GM10248 (cell line): ENCODE measurements at regions not wholly inside any gene's neighbourhood (a gene's known extent, or its start where the extent isn't known, plus 50 kb on each side); places are given as distances from the start of the nearest gene placed in this dataset.
A peak's percentile ranks its signal among the peaks of the same experiment; 100 is the strongest.

ENCODE experiments used
- CTCF ChIA-PET: fragments of 300-600 bp; sonication (Branson Sonifier 250); formaldehyde crosslinking; extraction: SDS; loops from one replicate; lab custom pipeline; 2021; ENCODE audit warnings: antibody characterized with exemption; lab: Yijun Ruan, JAX
- POLR2A ChIA-PET: fragments of 350-650 bp; sonication (Branson Sonifier 250); formaldehyde crosslinking; extraction: SDS; loops from one replicate; lab custom pipeline; 2020; ENCODE audit warnings: antibody characterized with exemption; lab: Yijun Ruan, JAX
- DNase-seq: peaks from one replicate; pipeline ENCODE4 v3.0.0; 2012; ENCODE audit errors: extremely low spot score
- TF ChIP-seq, protein P1 (sequence below): IDR thresholded peaks from 2 replicates; pipeline ENCODE4 v1.5.1; 2012; ENCODE audit warnings: mild to moderate bottlenecking, low read depth; ENCODE audit errors: extremely low read depth, missing control alignments, control extremely low read depth

DNA sequence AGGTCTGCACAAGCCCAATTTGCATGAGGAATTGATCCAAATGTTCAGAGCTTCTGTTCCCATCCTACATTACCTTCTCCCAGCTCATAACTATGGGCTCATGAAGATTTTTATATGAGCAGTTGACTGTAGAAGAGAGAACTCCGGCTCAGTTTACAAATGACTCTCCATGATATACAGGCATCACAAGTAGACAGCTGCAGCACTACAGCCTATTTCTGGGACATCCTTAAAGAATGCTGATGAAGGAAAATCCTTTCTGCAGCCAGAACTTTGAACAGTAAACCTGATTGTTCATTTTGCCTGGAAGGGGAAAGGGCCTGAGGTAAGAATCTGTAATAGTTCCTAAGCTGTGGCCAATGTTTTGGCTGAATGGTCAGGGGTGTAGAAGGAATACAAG is 174.1 kb upstream of the CXCL13 start:
- CTCF ChIA-PET: interaction anchor here (1.1 kb wide), 1 partner anchor 218 kb away, joined by 3 read pairs; no protein-coding TSS in a partner anchor
- POLR2A ChIA-PET: no interaction called here
- TF ChIP-seq, protein P1, sequence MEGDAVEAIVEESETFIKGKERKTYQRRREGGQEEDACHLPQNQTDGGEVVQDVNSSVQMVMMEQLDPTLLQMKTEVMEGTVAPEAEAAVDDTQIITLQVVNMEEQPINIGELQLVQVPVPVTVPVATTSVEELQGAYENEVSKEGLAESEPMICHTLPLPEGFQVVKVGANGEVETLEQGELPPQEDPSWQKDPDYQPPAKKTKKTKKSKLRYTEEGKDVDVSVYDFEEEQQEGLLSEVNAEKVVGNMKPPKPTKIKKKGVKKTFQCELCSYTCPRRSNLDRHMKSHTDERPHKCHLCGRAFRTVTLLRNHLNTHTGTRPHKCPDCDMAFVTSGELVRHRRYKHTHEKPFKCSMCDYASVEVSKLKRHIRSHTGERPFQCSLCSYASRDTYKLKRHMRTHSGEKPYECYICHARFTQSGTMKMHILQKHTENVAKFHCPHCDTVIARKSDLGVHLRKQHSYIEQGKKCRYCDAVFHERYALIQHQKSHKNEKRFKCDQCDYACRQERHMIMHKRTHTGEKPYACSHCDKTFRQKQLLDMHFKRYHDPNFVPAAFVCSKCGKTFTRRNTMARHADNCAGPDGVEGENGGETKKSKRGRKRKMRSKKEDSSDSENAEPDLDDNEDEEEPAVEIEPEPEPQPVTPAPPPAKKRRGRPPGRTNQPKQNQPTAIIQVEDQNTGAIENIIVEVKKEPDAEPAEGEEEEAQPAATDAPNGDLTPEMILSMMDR: no peak
- DNase-seq: no peak

DNA sequence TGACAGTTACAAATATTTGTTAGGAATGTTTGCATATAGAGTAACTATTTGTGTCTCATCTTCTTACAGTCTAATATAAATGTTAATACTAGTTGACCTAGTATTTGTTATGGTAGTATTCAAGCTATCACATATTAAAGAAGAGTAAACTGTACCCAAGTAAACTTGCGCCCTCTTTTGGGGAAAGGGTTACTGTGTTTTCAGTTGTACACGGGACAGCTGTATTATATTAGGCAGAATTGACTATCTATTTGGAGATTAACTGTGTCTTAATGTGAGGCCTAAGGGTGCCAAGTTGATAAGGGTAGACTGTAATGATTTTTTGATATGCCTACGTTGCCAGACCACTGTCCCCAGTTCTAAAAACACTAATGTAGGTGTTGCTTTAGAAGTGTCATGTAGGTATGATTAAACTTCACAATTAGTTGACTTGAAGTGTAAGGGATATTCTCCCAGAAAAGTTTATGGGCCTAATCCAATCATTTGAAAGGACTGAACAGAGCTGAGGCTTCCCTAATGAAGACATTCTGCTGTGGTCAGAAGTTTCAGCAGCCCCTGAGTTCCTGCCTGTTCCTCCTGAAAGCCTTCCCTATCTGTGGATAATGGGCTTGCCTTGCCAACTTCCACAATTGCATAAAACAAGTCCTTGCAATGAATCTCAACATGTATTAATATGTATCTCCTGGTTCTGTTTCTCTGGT is 172.8 kb upstream of the CXCL13 start:
- no peak for DNase-seq
- POLR2A ChIA-PET: no interaction called here
- CTCF ChIA-PET: interaction anchor here (0.8 to 1.9 kb wide), 10 partner anchors 10 to 1002 kb away, joined by 3 to 6 read pairs (median 3); no protein-coding TSS in a partner anchor
- TF ChIP-seq, protein P1: peak; percentile 14

DNA sequence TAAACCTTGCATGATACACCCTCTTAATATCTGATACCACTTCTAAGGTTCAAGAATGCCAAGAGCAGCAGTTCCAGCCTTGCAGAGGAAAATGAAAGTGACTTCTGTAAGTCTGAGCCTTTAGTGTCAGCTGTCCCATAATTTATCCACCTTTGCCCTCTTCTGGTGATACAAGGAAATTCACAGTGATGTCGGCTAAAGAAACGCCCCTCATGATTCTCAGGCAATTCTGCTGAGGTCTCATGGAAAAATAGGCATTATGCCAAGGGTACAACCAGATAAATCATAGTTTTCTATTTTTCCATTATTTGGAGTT is 172.2 kb upstream of the CXCL13 start:
- POLR2A ChIA-PET: no interaction called here
- CTCF ChIA-PET: interaction anchor here (1.0 to 1.9 kb wide), 8 partner anchors 9 to 193 kb away, joined by 3 to 6 read pairs (median 4); no protein-coding TSS in a partner anchor
- TF ChIP-seq, protein P1: peak; percentile 29
- peak; percentile 42 for DNase-seq

DNA sequence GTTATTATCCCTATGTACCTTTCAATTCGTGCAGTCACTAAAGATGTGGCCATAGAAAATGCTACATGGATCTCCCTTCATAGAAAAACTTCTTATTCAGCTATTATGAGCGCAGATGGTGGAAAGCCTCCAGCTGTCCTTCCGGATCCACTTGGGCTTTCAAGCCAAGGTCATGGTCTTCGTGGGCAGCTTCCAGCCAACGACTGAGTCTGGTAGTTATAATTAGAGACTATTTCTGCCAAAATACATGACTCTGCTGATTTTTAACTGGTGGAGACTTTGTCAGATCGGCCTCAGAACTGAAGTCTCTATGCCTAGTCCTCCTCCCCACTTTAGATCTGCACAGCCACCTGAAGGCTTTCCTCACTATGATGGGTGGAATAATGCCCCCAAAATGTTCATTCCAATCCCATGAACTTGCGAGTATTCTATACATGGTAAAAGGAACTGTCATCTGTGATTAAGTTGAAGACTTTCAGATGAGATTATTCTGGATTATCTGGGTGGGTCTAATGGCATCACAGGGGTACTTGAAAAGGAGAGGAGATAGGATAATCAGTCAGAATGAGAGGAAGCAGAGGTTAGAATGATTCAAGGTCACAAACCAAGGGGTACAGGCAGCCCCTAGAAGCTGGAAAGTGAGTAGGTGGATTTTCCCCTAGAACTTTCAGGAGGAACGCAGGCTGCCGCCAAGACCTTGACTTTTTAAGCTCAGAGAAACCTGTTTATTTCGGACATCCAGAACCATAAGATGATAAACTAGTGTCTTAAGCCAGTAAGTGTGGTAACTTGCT is 171.1 kb upstream of the CXCL13 start:
- no peak for DNase-seq
- TF ChIP-seq, protein P1: no peak
- ChIA-PET CTCF (interaction anchor here (0.9 to 1.9 kb wide), 6 partner anchors 33 to 194 kb away, joined by 3 to 6 read pairs (median 4); no protein-coding TSS in a partner anchor), POLR2A (no interaction called here)

DNA sequence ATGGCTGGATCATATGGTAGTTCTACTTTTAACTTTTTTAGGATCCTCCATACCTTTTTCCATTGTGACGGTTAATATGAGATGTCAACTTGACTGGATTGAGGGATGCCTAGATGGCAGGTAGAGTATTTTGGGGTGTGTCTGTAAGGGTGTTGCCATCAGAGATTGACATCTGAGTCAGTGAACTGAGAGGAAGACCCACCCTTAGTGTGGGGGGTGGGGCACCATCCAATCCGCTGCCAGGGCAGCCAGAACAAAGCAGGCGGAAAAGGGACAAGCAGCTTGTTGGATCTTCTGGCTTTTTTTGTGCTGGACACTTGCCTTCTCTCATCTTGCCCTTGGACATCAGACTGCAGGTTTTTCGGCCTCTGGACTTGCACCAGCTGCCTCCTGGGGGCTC is 168.5 kb upstream of the CXCL13 start:
- TF ChIP-seq, protein P1: no peak
- ChIA-PET CTCF (no interaction called here), POLR2A (no interaction called here)
- DNase-seq: no peak

DNA sequence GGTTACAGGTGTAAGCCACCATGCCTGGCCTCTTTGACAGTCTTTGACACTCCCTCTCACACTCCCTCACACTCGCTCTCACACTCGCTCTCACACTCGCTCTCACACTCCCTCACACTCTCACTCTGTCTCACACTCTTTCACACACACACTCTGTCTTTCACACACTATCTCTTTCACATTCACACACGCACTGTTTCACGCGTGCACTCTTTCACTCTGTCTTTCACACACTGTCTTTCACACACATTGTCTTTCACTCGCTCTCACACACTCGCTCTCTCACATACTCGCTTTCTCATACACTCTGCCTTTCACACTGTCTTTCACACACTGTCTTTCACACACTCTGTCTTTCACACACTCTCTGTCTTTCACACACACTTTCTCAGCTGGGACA is 167.1 kb upstream of the CXCL13 start:
- ChIA-PET CTCF (no interaction called here), POLR2A (no interaction called here)
- no peak for DNase-seq
- TF ChIP-seq, protein P1: no peak
